ENCODE measurements at regions not wholly inside any gene's neighbourhood (a gene's known extent, or its start where the extent isn't known, plus 50 kb on each side); places are given as distances from the start of the nearest gene placed in this dataset.

- H3K36me3 ChIP-seq (ENCODE audit: control insufficient read depth in 2 of 3, insufficient read depth in 3 of 3, low read length in 3 of 3), result no peaks in the 10 kb centered on the region
- no peak overlapping the region for H3K9ac ChIP-seq (ENCODE audit: low read length in 3 of 3)
- no peak for FAIRE-seq
- H3K27me3 ChIP-seq (ENCODE audit: control insufficient read depth, insufficient read depth, low read length), result no peaks in the 10 kb centered on the region
- H3K27ac ChIP-seq (ENCODE audit: low read depth in 2 of 2, low read length in 2 of 2), result no peak overlapping the region
- no peak overlapping the region for H3K4me3 ChIP-seq (ENCODE audit: low read length in 3 of 3)
- TF ChIP-seq CTCF (IDR thresholded peaks at IDR 0.05; ENCODE audit: borderline replicate concordance, extremely low read depth, insufficient read depth), result no peak
- no peaks in the 10 kb centered on the region for H3K9me3 ChIP-seq (ENCODE audit: control insufficient read depth in 2 of 3, insufficient read depth in 1 of 3, low read length in 3 of 3)
- intact Hi-C loops (cut with DNase I), result no loop called here
- H3K4me1 ChIP-seq (ENCODE audit: control insufficient read depth in 2 of 3, insufficient read depth in 2 of 3, low read depth in 1 of 3, low read length in 3 of 3), result no peaks in the 10 kb centered on the region
- DNase-seq, result no peak
Measured at GRCh38 chr4:34953145-34953799, 1291.0 kb downstream of the ARAP2 start.

GRCh38 chr4:34964613-34965012 is 1279.7 kb downstream of the ARAP2 start:
- Histone ChIP-seq H3K4me1 (ENCODE audit: control insufficient read depth in 2 of 3, insufficient read depth in 2 of 3, low read depth in 1 of 3, low read length in 3 of 3) (no peaks in the 10 kb centered on the region), H3K27me3 (ENCODE audit: control insufficient read depth, insufficient read depth, low read length) (no peaks in the 10 kb centered on the region)

GRCh38 chr4:34972189-34972588 is 1272.1 kb downstream of the ARAP2 start:
- no peak for TF ChIP-seq CTCF (IDR thresholded peaks at IDR 0.05; ENCODE audit: borderline replicate concordance, extremely low read depth, insufficient read depth)
- H3K9ac ChIP-seq (ENCODE audit: low read length in 3 of 3), result no peak overlapping the region
- DNase-seq (no peak), FAIRE-seq (no peak)
- H3K4me3 ChIP-seq (ENCODE audit: low read length in 3 of 3), result no peak overlapping the region
- no peaks in the 10 kb centered on the region for H3K9me3 ChIP-seq (ENCODE audit: control insufficient read depth in 2 of 3, insufficient read depth in 1 of 3, low read length in 3 of 3)
- H3K27me3 ChIP-seq (ENCODE audit: control insufficient read depth, insufficient read depth, low read length), result no peaks in the 10 kb centered on the region
- H3K27ac ChIP-seq (ENCODE audit: low read depth in 2 of 2, low read length in 2 of 2), result no peak overlapping the region
- intact Hi-C loops (cut with DNase I), result no loop called here
- no peaks in the 10 kb centered on the region for H3K36me3 ChIP-seq (ENCODE audit: control insufficient read depth in 2 of 3, insufficient read depth in 3 of 3, low read length in 3 of 3)
- no peaks in the 10 kb centered on the region for H3K4me1 ChIP-seq (ENCODE audit: control insufficient read depth in 2 of 3, insufficient read depth in 2 of 3, low read depth in 1 of 3, low read length in 3 of 3)

More at GRCh38 chr4:34964613-34965012, 1279.7 kb downstream of the ARAP2 start:
- FAIRE-seq (no peak), DNase-seq (no peak)
- Histone ChIP-seq H3K27ac (ENCODE audit: low read depth in 2 of 2, low read length in 2 of 2) (no peak overlapping the region), H3K4me3 (ENCODE audit: low read length in 3 of 3) (no peak overlapping the region), H3K36me3 (ENCODE audit: control insufficient read depth in 2 of 3, insufficient read depth in 3 of 3, low read length in 3 of 3) (no peaks in the 10 kb centered on the region), H3K9ac (ENCODE audit: low read length in 3 of 3) (no peak overlapping the region), H3K9me3 (ENCODE audit: control insufficient read depth in 2 of 3, insufficient read depth in 1 of 3, low read length in 3 of 3) (no peaks in the 10 kb centered on the region)
- intact Hi-C loops (cut with DNase I), result no loop called here
- no peak for TF ChIP-seq CTCF (IDR thresholded peaks at IDR 0.05; ENCODE audit: borderline replicate concordance, extremely low read depth, insufficient read depth)

Measured in kidney (tissue), 13 donors.